Tibial nerve (tissue), 3 donors: ENCODE measurements at regions not wholly inside any gene's neighbourhood (a gene's known extent, or its start where the extent isn't known, plus 50 kb on each side); places are given as distances from the start of the nearest gene placed in this dataset.

Experiments used
- POLR2A ChIP-seq, 2 donors: fragments of 450-650 bp; IDR thresholded peaks; one replicate each; pipeline ENCODE4 v1.6.1; 2017; ENCODE audit warnings: antibody characterized with exemption in 2 of 2, mild to moderate bottlenecking in 2 of 2, moderate library complexity in 2 of 2
- TF ChIP-seq, protein P1 (sequence below), 5 experiments: fragments of 200-600 bp in 3 of 5; fragments of 450-650 bp in 2 of 5; sonication (generic) in 3 of 5; IDR thresholded peaks; one replicate each; pipeline ENCODE4 v1.5.1; 2016 to 2019; ENCODE audit warnings: antibody characterized with exemption in 5 of 5, mild to moderate bottlenecking in 3 of 5, moderate library complexity in 2 of 5

DNA sequence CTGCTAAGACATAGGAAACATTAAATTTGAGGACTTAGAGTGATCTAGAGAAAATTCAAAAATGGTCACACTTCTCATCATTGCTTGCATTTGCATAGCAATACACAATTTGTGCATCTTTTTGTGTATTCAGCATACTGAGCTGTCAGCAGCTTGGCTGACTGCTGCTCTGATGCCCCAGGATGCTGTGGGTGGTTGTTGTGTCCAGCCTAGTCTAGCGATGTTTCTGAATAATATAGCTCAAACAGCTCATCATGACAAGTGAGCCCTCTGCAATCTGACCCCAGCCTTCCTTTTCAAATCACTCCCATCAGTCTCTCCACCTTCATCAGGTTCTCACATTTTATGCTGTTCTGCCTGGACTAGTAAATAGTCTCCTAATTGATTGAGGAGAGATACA lies 483.7 kb upstream of the SPHKAP start:
- TF ChIP-seq, protein P1, sequence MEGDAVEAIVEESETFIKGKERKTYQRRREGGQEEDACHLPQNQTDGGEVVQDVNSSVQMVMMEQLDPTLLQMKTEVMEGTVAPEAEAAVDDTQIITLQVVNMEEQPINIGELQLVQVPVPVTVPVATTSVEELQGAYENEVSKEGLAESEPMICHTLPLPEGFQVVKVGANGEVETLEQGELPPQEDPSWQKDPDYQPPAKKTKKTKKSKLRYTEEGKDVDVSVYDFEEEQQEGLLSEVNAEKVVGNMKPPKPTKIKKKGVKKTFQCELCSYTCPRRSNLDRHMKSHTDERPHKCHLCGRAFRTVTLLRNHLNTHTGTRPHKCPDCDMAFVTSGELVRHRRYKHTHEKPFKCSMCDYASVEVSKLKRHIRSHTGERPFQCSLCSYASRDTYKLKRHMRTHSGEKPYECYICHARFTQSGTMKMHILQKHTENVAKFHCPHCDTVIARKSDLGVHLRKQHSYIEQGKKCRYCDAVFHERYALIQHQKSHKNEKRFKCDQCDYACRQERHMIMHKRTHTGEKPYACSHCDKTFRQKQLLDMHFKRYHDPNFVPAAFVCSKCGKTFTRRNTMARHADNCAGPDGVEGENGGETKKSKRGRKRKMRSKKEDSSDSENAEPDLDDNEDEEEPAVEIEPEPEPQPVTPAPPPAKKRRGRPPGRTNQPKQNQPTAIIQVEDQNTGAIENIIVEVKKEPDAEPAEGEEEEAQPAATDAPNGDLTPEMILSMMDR (IDR thresholded peaks at IDR 0.05): no peak
- TF ChIP-seq POLR2A (IDR thresholded peaks at IDR 0.05): no peak
